ENCODE measurements at regions not wholly inside any gene's neighbourhood (a gene's known extent, or its start where the extent isn't known, plus 50 kb on each side); places are given as distances from the start of the nearest gene placed in this dataset.

DNA sequence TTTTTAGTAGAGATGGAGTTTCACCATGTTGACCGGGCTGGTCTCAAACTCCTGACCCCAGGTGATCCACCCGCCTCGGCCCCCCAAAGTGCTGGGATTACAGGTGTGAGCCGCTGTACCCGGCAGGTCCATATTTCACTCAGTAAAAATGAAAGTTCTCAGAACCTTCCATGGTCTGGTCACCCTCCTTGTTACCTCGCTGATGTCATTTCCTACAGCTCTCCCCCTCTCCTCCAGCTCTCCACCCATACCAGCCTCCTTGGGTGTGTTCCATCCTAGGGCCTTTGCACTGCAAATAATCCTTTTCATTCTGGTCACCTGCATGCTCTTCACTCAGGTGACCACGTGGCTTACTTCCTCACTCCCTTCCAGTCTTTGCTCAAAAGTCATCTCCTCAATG lies 78.2 kb upstream of the TNFSF11 start:
- TF ChIP-seq TAF1 (IDR thresholded peaks at IDR 0.05; ENCODE audit: low read depth): no peak
- TF ChIP-seq, protein P1, sequence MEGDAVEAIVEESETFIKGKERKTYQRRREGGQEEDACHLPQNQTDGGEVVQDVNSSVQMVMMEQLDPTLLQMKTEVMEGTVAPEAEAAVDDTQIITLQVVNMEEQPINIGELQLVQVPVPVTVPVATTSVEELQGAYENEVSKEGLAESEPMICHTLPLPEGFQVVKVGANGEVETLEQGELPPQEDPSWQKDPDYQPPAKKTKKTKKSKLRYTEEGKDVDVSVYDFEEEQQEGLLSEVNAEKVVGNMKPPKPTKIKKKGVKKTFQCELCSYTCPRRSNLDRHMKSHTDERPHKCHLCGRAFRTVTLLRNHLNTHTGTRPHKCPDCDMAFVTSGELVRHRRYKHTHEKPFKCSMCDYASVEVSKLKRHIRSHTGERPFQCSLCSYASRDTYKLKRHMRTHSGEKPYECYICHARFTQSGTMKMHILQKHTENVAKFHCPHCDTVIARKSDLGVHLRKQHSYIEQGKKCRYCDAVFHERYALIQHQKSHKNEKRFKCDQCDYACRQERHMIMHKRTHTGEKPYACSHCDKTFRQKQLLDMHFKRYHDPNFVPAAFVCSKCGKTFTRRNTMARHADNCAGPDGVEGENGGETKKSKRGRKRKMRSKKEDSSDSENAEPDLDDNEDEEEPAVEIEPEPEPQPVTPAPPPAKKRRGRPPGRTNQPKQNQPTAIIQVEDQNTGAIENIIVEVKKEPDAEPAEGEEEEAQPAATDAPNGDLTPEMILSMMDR (IDR thresholded peaks at IDR 0.05; ENCODE audit: poor library complexity, severe bottlenecking): no peak
- no peak for TF ChIP-seq EZH2 (IDR thresholded peaks at IDR 0.05; ENCODE audit: borderline replicate concordance, insufficient read depth, low read length, poor library complexity, severe bottlenecking)
- TF ChIP-seq EP300 (conservative IDR thresholded peaks at IDR 0.05; ENCODE audit: poor library complexity, severe bottlenecking): no peak
- no peak for TF ChIP-seq RAD21 (conservative IDR thresholded peaks at IDR 0.05)

Data from neural cell (in vitro differentiated cells).